K562 (cell line): ENCODE measurements at regions not wholly inside any gene's neighbourhood (a gene's known extent, or its start where the extent isn't known, plus 50 kb on each side); places are given as distances from the start of the nearest gene placed in this dataset.

Source experiments
- BCLAF1 ChIP-seq, 2 experiments: fragments of 450-650 bp in 1 of 2; IDR thresholded peaks; 2 replicates each; pipeline ENCODE4 v1.6.1; 2011 to 2017; ENCODE audit warnings: low read depth in 2 of 2, antibody characterized with exemption in 1 of 2, borderline replicate concordance in 1 of 2, low read length in 1 of 2, mild to moderate bottlenecking in 1 of 2, mixed read lengths in 1 of 2; ENCODE audit not compliant: control insufficient read depth in 1 of 2
- BRD9 ChIP-seq: fragments of 450-650 bp; IDR thresholded peaks from 2 replicates; pipeline ENCODE4 v1.6.1; 2018; ENCODE audit warnings: low read depth; ENCODE audit not compliant: partially characterized antibody
- CHD1 ChIP-seq: fragments of 200-600 bp; sonication (generic); IDR thresholded peaks from one replicate; pipeline ENCODE4 v1.6.1; 2012; ENCODE audit warnings: mild to moderate bottlenecking, moderate library complexity, low read length, inconsistent platforms
- HEY1 ChIP-seq: fragments of 250-450 bp; sonication (Bioruptor Pico); IDR thresholded peaks from 2 replicates; pipeline ENCODE4 v1.5.0; 2020; ENCODE audit warnings: mild to moderate bottlenecking, moderate library complexity, borderline replicate concordance
- NFYB ChIP-seq: IDR thresholded peaks from 2 replicates; pipeline ENCODE4 v1.6.1; 2011; ENCODE audit warnings: mild to moderate bottlenecking, moderate library complexity; ENCODE audit not compliant: insufficient read length; ENCODE audit errors: extremely low read depth
- RCOR1 ChIP-seq, 2 experiments: IDR thresholded peaks; 2 replicates each; pipeline ENCODE4 v1.6.1; 2012; ENCODE audit warnings: low read depth in 2 of 2, low read length in 2 of 2, borderline replicate concordance in 1 of 2, improper control_type of control experiment in 1 of 2
- RREB1 ChIP-seq: fragments of 250-450 bp; sonication (Bioruptor Pico); IDR thresholded peaks from 2 replicates; pipeline ENCODE4 v1.4.0; 2020
- SIN3A ChIP-seq, 2 experiments: fragments of 150-350 bp in 1 of 2; IDR thresholded peaks; 2 replicates each; pipeline ENCODE4 v1.6.1; 2011 to 2016; ENCODE audit warnings: borderline replicate concordance in 2 of 2, low read depth in 2 of 2, low read length in 2 of 2, mild to moderate bottlenecking in 2 of 2, moderate library complexity in 2 of 2; ENCODE audit not compliant: control insufficient read depth in 1 of 2
- SPI1 ChIP-seq: IDR thresholded peaks from 2 replicates; pipeline ENCODE4 v1.6.1; 2011; ENCODE audit warnings: low read depth, low read length, control low read depth, borderline replicate concordance
- SRSF1 ChIP-seq: fragments of 200-400 bp; formaldehyde crosslinking; IDR thresholded peaks from 2 replicates; pipeline ENCODE4 v1.6.1; 2017; ENCODE audit warnings: mild to moderate bottlenecking, low read depth, low read length, moderate library complexity
- ZNF316 ChIP-seq: fragments of 450-650 bp; IDR thresholded peaks from 2 replicates; pipeline ENCODE4 v1.6.1; 2016
- ZNF717 ChIP-seq: fragments of 250-450 bp; sonication (Bioruptor Pico); IDR thresholded peaks from 2 replicates; pipeline ENCODE4 v1.5.0; 2021

GRCh38 chr7:66493235-66494205 lies 135.2 kb upstream of the KCTD7 start (continued):
- peak; percentile 84 for TF ChIP-seq RREB1 (CRISPR knock-in tag)
- TF ChIP-seq ZNF717 (CRISPR knock-in tag), result no peak
- TF ChIP-seq SRSF1, result no peak
- peak; percentile 41 for TF ChIP-seq BRD9
- peak; percentile 72 for TF ChIP-seq NFYB
- no peak for TF ChIP-seq HEY1 (CRISPR knock-in tag)
- TF ChIP-seq SPI1, result no peak
- TF ChIP-seq ZNF316, result no peak
- no peak for TF ChIP-seq BCLAF1 (IDR thresholded peaks at IDR 0.05; ENCODE audit: borderline replicate concordance in 1 of 2, control insufficient read depth in 1 of 2, low read depth in 2 of 2, low read length in 1 of 2)
- peak in 1 of 2 experiments; percentile 61; a peak in 2 of 4 replicates for TF ChIP-seq SIN3A (IDR thresholded peaks at IDR 0.05; ENCODE audit: borderline replicate concordance in 2 of 2, control insufficient read depth in 1 of 2, low read depth in 2 of 2, low read length in 2 of 2)
- no peak for TF ChIP-seq RCOR1 (IDR thresholded peaks at IDR 0.05; ENCODE audit: borderline replicate concordance in 1 of 2, low read depth in 2 of 2, low read length in 2 of 2)
- TF ChIP-seq CHD1, result no peak
